GM18861 (cell line): ENCODE measurements at regions not wholly inside any gene's neighbourhood (a gene's known extent, or its start where the extent isn't known, plus 50 kb on each side); places are given as distances from the start of the nearest gene placed in this dataset.
A peak's percentile ranks its signal among the peaks of the same experiment; 100 is the strongest.
"Not testable (repeated sequence)": the region's sequence is repeated elsewhere in the genome, so short reads cannot be mapped to it uniquely, and the experiment has no call there.

ENCODE experiments used
- ATAC-seq: cut with Tn5 transposase; IDR thresholded peaks from one replicate; pipeline ENCODE4 v1.9.1; 2021; ENCODE audit not compliant: unreplicated experiment

- no peak for ATAC-seq
These were observed 1140.4 kb downstream of the RPIA start for GRCh38 chr2:89831641-89832498.

GRCh38 chr2:89833116-89833779 lies 1141.8 kb downstream of the RPIA start:
- ATAC-seq: peak; percentile 38

GRCh38 chr2:89833780-89834117 lies 1142.3 kb downstream of the RPIA start:
- no peak for ATAC-seq

- no peak for ATAC-seq
These were observed 1142.8 kb downstream of the RPIA start for GRCh38 chr2:89834306-89834705.

- not testable (repeated sequence) for ATAC-seq
These were observed 1144.9 kb downstream of the RPIA start for GRCh38 chr2:89836326-89836725.

- no peak for ATAC-seq
These were observed 1146.6 kb downstream of the RPIA start for GRCh38 chr2:89837962-89838625.

- not testable (repeated sequence) for ATAC-seq
These were observed 1148.7 kb downstream of the RPIA start for GRCh38 chr2:89840175-89840574.

- ATAC-seq: not testable (repeated sequence)
These were observed 1149.5 kb downstream of the RPIA start for GRCh38 chr2:89840781-89841475.

- ATAC-seq: no peak
These were observed 1150.0 kb downstream of the RPIA start for GRCh38 chr2:89841476-89841840.

GRCh38 chr2:89842180-89842908 lies 1150.9 kb downstream of the RPIA start:
- ATAC-seq: no peak

GRCh38 chr2:89844221-89844943 lies 1152.9 kb downstream of the RPIA start:
- no peak for ATAC-seq

GRCh38 chr2:89845532-89845931 lies 1154.1 kb downstream of the RPIA start:
- ATAC-seq: no peak

GRCh38 chr2:89848114-89848513 lies 1156.6 kb downstream of the RPIA start:
- no peak for ATAC-seq

GRCh38 chr2:89848763-89849368 lies 1157.4 kb downstream of the RPIA start:
- no peak for ATAC-seq

- no peak for ATAC-seq
These were observed 1158.3 kb downstream of the RPIA start for GRCh38 chr2:89849731-89850130.

- no peak for ATAC-seq
These were observed 1159.0 kb downstream of the RPIA start for GRCh38 chr2:89850481-89850880.

GRCh38 chr2:89850881-89851582 lies 1159.6 kb downstream of the RPIA start:
- ATAC-seq: no peak

- ATAC-seq: no peak
These were observed 1160.1 kb downstream of the RPIA start for GRCh38 chr2:89851583-89851905.

GRCh38 chr2:89853427-89853826 lies 1162.0 kb downstream of the RPIA start:
- ATAC-seq: not testable (repeated sequence)
